NOMO-1 treated with DMSO at 0.1 percent for 48 hours (cell line): ENCODE measurements at regions not wholly inside any gene's neighbourhood (a gene's known extent, or its start where the extent isn't known, plus 50 kb on each side); places are given as distances from the start of the nearest gene placed in this dataset.

Experiments
- DNase-seq: peaks from one replicate; lab custom pipeline; 2025; ENCODE audit not compliant: unreplicated experiment; lab: John Stamatoyannopoulos, UW

DNA sequence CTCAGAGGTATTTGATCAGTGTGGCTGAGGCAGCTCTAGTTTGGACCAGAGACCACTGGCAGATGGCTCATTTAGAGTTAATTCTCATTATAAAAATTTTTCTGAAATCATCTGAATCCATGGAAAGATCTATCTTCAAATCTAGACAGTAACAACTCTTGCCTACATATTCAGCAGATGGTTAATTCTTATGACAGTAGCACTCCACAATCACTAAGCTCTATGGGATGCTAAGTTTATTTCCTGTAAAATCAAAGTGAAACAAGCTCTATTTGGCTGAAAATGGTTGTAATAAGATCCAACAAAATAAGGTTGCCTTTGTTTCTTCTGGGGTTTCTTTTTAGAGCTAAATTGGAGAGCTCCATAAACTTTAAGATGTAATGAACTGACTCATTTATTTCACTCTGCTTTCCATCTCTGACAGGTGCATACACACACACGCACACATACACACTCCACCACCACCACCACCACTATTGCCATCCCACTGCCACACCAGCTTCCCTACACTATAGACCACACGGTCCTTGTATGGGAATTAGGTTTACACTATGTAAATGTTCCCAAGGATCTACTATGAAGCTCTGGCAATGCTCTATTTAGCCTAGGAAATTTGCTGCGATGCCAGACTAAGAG, 293.1 kb downstream of the RPAP3 start:
- DNase-seq = no peak

- DNase-seq = no peak
Measured at GRCh38 chr12:47411966-47412365, 293.9 kb downstream of the RPAP3 start.

DNA sequence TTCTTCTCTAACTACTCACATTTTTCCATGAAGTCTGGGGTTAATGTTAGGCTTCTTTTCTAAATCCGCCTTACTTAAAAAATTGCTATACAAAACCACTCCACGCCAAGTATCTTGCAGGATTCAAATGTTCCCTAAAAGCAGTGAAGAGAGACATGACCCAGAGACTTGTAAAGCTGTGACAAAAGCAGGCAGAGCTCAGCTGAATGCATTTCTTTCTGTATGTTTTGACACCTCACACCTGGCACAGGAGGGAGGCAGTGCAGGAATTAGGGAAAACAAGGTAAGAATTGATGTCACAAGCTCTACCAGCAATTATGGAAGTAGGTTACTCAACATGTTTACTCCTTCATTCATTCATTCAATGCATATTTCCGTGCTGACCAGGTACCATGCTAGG, 295.0 kb downstream of the RPAP3 start:
- no peak for DNase-seq

GRCh38 chr12:47410383-47410782, 295.4 kb downstream of the RPAP3 start:
- no peak for DNase-seq

DNA sequence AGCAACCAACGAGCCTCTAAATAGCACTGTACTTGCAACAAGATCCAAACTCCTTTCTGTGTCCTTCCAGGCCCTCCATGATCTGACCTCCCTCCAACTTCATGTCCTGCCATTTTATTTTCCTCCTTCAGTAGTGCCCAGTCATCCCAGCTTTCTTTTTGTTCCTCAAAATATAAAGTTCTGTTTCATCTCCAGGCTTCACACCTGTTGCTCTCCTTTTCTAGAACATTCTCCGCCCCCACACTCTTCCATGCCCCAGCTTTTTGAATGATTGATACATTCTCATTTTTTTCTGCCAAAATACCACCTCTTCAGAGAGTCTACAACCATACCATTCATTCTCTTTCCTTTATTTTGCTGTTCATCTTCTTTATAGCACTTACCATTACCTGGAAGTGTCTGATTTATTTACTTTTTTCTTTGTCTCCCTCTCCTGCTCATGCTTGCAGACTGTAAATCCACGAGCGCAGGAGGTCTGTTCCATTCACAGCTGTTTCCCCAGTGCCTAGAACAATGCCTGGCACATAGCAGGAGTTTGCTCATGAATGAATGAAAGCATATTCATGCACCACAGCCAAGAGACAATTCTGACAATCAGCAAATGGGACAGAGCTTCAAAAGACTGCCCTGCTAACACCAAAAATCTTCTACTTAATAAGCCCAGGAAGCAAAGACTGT, 296.4 kb downstream of the RPAP3 start:
- no peak for DNase-seq

- DNase-seq = peak; percentile 72
Measured at GRCh38 chr12:47408171-47408871, 297.5 kb downstream of the RPAP3 start.

- no peak for DNase-seq
Measured at GRCh38 chr12:47407463-47408129, 298.2 kb downstream of the RPAP3 start.

DNA sequence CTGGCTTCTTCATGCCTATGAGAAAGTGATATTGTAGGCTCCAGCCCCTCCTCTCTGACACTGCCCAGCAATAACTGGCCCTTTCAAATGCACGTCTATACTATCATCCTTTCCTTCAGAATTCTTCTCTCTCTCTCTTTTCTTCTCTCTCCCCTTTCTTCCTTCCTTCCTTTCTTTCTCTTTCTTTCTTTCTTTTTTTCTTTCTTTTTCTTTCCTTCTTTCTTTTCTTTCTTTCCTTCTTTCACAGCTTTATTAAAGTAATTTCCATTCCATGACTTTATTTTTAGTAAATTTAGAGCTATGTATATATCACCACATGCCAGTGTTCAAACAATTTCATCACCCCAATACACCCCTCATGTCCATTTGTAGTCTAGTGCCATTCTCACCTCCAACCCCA, 302.1 kb downstream of the RPAP3 start:
- DNase-seq = no peak

DNA sequence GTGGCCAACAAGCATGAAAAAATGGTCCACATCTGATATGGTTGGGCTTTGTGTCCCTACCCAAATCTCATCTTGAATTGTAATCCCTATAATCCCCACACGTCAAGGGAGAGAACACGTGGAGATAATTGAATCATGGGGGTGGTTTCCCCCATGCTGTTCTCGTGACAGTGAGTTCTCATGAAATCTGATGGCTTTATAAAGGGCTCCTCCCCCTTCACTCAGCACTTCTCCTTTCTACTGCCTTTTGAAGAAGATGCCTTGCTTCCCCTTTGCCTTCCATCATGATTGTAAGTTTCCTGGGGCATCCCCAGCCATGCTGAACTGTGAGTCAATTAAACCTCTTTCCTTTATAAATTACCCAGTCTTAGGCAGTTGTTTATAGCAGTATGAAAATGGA, 304.6 kb downstream of the RPAP3 start:
- DNase-seq = peak; percentile 76

DNA sequence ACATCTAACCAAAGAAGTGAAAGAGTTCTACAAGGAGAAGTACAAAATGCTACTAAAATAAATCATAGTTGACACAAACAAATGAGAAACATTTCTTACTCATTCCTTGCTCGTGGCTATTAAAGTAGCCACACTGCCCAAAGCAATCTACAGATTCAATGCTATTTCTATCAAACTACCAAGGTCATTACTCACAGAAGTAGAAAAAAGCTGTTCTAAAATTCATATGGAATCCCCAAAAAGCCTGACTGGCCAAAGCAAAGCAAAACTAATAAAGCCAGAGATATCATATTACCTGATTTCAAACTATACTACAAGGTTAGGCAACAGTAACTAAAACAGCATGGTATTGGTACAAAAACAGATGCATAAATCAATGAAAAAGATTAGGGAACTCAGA, 305.6 kb downstream of the RPAP3 start:
- no peak for DNase-seq

GRCh38 chr12:47397664-47398281, 308.1 kb downstream of the RPAP3 start:
- no peak for DNase-seq

GRCh38 chr12:47396902-47397663, 308.7 kb downstream of the RPAP3 start:
- no peak for DNase-seq

GRCh38 chr12:47394070-47394469, 311.8 kb downstream of the RPAP3 start:
- DNase-seq = no peak

GRCh38 chr12:47393403-47393790, 312.4 kb downstream of the RPAP3 start:
- no peak for DNase-seq

DNA sequence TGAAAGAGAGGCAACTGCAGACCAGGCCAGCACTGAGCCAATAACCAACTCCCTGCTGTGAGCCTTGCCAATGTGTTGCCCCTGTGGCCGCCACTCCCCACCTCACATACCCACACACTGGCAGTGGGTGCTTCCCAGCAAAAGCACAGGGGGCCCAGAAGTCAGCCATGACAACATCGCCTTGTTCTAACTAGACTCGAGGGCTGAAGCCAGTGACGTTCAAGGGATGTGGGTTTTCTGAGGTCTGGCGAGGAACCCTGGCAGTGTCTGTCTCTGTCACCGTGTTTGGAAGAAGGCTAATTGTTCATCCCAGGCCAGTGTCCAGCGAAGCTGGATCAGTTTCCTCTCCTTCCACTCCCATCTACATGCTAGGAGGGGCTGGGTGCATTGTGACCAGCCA, 311.8 kb upstream of the AMIGO2 start:
- DNase-seq = no peak

DNA sequence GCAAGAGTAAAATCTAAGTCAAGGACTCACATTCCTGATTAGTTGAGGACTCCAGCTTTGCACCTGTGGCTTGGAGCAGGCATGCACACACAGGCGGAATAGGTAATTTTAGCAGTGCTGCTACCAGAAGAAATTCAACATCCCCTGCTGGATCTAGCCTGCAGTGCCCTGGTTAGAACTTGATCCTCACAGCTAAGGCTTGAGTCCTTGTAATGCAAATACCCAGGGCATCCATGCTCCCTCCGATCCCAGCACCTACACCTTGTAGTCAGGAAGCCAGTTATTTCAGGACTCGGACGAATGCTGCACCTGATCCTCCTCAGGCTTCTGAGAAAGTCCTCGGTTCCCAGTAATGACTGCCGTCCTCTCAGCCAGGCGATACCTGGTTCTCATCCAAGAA, 309.0 kb upstream of the AMIGO2 start:
- no peak for DNase-seq

DNA sequence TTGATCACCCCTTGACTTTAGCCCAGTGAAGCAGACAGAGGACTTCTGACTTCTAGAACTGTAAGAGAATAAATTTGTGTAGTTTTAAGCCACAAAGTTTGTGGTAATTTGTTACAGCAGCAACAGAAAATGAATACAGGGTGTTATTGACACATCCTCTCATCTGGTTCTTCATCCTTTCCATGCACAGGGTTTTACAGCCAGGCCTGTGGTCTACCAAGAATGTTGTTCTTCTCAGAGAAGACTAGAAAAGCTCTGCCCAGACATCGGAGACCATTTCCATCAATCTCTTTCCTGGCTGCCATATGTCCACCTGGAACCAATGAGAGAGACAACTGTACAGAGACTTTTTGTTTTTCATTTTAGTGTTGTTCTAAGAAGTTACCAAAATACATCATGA, 308.2 kb upstream of the AMIGO2 start:
- DNase-seq = no peak

- no peak for DNase-seq
Measured at GRCh38 chr12:47385653-47386052, 305.9 kb upstream of the AMIGO2 start.

- DNase-seq = no peak
Measured at GRCh38 chr12:47383942-47384341, 304.2 kb upstream of the AMIGO2 start.

DNA sequence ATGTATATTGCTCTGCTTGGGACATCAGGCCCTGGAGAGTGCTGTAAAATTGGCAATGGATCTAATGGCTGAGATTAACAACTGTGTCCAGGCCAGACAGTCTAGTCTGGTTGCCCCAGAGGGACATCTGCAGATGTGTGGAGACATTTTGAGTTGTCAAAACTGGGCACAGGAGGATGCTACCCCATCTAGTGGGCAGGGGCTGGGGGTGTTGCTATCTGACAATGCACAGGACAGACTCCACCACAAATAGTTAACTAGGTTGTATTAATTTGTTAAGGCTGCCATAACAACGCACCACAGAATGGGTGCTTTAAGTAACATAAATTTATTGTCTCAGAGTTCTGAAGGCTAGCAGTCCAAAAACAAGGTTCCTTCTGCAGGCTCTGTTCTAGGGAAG, 302.5 kb upstream of the AMIGO2 start:
- no peak for DNase-seq

GRCh38 chr12:47378907-47379306, 299.1 kb upstream of the AMIGO2 start:
- DNase-seq = peak; percentile 46
